GM11168 (cell line): ENCODE measurements at regions not wholly inside any gene's neighbourhood (a gene's known extent, or its start where the extent isn't known, plus 50 kb on each side); places are given as distances from the start of the nearest gene placed in this dataset.
"Not testable (repeated sequence)": the region's sequence is repeated elsewhere in the genome, so short reads cannot be mapped to it uniquely, and the experiment has no call there.

ENCODE experiments used
- in situ Hi-C: fragments of 300-500 bp; cut with MboI; formaldehyde crosslinking; loops from one replicate; pipeline ENCODE4 v1.12.0; 2022; ENCODE audit warnings: low sequenced_read_pairs; ENCODE audit not compliant: unreplicated experiment

DNA sequence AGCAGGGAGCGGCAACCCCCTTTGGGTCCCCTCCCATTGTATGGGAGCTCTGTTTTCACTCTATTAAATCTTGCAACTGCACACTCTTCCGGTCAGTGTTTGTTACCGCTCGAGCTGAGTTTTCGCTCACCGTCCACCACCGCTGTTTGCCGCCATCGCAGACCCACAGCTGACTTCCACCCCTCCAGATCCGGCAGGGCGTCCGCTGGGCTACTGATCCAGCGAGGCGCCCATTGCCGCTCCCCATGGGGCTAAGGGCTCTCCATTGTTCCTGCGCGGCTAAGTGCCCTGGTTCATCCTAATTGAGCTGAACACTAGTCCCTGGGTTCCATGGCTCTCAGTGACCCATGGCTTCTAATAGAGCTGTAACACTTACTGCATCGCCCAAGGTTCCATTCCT is 115.6 kb upstream of the AUTS2 start:
- in situ Hi-C loops, result no loop called here

DNA sequence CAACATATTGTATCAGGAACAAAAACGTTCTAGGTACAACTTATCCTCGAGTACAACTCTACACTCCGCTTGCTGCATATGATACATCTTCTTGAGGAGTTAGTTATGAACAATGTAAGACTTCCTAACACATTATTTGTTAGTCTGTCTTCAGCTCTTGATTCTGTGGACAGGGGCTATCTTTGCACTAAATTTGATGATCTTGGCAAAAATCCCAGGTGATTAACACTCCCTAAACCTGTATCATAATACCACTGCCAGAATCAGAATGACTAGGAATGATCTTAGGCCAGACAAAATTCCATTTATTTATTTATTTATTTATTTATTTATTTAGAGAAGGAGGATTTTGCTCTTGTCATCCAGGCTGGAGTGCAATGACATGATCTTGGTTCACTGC is 108.7 kb upstream of the AUTS2 start:
- in situ Hi-C loops, result no loop called here

DNA sequence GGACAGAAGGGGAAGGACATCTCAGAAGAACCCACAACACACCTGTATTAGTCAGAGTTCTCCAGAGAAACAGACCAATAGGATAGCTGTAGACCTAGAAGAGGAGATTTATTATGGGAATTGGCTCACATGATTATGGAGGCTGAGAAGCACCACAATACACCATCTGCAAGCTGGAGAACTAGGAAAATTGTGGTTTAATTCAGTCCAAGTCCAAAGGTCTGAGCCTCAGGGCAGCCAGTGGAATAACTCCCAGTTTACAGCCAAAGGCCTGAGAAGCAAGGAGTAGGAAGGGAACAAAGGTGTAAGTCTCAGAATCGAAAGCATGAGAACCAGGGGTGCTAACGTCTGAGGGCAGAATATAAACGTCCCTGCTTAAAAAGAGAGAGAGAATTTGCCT is 99.6 kb upstream of the AUTS2 start:
- in situ Hi-C loops, result no loop called here

DNA sequence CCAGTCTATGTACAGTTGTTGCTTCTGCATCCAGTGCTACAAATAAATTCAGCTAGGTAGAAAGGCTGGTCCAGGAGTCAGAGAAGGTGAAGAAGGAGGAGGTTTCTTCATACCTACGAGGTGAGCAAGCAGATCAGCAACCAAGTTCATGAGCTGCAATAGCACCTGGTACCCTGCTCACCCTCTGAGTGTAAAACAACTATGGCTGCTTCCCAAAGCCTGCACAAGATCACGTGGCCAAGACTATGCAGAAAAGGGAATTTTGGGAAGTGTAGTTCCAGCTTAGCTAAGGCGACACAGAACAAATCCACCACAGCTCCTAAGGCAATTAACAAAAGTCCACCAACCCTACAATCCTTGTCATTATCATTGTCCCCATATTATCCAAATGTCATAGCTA is 95.9 kb upstream of the AUTS2 start:
- in situ Hi-C loops, result no loop called here

DNA sequence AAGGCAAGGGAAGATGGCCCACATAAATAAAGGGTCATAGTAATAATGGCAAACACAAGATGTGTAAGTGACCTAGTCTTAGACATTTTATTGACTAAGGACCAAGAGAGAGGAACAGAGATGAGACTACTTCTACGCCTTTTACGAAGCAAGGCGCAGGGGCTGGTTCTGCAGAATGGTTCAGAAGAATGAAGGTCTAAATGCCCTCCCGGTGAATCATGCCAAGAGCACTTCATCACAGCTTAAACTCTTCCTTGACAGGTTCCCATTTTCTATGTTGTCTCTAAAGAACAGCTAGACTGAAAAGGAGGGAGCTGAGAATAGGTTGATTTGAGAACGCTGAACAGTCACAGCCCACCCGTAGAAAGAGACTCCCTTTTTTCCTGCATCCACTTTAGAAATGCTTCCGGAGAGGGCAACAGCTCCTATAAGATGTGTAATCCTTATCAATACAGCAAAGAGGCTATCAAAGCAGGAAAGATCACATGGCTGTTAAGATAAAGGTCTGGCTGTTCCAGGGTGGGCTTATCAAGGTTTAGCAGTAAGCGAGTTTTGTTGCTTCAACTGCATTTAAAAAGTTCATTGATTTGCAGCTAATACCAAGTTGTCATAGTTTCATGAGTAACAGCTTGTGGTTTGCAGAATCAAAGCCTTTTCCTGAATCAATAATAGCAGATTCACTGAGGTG is 93.4 kb upstream of the AUTS2 start:
- in situ Hi-C loops, result no loop called here

DNA sequence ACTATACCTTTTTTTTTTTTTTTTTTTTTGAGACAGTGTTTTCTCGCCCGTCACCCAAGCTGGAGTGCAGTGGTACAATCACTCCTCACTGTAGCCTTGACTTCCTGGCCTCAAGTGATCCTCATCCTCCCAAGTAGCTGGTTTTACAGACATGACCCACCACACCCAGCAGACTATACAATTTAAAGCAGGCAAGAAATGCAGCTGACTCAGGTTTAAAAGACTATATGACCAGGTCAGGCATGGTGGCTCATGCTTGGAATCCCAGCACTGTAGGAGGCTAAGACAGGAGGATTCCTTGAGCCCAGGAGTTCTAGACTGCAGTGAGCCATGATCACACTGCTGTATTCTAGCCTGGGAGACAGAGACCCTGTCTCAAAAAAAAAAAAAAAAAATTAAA is 89.5 kb upstream of the AUTS2 start:
- in situ Hi-C loops, result no loop called here

DNA sequence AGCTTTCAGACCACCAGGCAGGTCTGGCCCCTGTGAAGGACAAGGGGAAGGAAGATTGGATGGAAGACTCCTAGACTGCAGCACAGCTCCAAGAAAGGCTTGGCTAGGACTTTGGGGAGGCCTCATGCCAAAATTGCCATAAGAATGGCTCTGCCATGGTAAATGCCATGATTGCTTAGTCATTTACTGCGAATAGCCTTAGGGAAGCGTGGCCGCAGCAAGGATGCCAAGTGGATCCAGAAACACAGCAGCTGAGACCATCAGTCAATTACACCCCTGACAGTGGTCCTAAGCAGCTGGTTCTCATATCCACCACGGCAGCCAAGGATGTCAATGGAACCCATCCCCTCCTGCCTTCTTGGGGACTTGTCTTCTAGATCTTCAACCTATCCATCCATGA is 88.2 kb upstream of the AUTS2 start:
- in situ Hi-C loops, result no loop called here

DNA sequence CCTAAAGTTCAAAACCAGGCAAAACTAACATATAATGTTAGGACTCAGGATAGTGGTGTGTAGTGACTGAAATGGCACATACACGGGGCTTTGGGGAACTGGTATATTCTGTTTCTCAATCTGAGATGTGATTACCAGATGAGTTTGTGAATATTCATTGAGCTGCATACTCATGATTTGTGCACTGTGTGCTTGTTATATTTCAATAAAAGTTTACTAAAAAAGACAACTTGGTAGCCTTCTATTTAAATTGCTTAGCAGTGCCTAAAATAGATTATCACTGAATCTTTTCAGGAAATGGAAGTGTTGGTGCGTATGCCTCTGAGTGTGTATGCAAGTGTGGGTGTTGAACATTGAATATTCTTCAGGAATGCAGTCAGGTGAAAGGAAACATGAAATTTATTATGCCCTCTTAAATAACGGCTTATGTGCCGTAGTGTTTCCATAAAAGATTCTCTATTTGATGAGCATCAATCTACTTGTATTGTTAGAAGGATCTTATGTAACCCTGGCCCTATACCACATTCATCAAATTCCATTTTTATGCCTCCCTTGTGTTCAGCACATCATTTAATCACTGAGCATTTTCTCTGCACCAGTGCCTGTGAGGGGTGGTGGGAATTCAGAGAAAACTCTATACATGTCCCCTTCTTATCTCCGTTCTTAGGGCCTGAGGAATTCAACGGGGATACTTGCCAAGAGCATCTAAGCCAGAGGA is 82.6 kb upstream of the AUTS2 start:
- in situ Hi-C loops, result no loop called here

DNA sequence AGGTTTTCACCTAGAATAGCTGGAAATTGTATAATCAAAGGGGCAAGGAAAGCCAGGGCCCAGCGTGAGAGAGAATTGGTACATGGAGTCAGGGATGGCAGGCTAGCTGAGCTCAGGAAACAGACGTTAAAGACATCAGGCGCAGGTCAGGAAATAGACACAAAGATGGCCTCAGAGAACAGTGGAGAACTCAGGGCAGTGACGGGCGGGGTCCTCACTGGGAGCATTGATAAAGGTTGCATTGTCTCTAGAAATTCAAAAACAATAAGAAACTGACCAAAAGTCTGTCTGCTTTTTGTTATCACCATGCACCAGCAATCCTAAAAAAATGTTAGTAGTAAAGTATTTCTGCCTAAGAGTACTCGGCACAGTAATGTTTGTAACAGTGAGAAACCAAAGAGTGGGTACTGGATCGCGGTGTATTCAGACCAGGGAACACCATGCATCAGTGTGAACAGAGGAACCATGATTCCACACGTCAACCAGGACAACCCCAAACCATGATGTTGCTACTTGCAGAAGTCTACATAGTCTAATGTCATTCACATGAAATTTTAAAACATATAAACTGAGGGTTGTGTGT is 81.9 kb upstream of the AUTS2 start:
- in situ Hi-C loops, result no loop called here

DNA sequence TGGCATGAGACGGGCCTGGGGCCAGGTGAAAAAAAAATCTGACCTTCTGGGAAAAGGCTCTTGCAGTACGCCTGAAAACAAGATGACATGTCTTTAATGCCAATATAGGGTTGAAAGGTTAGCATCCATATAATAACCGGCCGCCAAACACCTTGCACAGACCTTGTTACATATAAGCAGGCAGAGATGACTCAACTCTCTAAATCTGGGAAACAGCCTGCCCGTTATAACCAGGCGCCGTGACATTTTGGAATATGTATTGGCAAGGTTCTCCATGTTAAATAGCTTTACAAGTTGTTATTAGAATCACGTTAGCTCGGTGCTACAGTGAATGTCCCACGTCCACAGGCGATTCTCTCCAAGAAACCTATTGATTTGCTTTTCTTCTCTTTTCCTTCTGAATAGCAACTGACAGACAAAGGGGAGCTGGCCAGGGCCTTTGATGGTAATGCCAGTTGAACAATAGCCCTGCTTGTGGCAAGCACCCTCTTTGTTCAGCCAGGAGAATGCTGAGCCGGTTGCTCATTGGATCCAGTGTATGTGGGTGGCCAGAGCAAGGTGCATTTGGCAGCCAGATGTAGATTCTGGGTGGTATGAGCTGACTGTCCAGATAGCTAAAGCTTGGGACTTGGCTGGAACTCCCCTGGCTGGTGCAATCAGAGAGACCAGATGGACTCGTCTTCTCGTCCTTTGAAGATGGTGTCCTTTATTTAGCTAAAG is 80.1 kb upstream of the AUTS2 start:
- in situ Hi-C loops, result no loop called here

DNA sequence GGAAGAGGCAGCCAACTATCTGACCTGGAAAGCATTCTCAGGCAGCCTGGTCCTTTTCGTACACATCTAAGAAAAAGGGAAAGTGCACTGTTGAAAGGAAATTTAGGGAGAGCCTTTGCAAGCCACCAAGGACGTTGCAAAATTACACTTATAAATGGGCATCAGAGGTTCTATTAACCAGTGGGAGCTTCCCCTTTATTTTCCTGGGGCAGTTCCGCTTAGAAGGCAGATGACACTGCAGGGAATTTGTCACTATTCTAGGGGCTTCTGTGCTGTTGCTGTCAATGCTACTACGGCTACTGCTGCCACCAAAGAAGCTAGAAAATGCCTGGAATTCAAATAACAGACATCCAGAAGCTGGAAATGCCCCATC is 79.6 kb upstream of the AUTS2 start:
- in situ Hi-C loops, result no loop called here

DNA sequence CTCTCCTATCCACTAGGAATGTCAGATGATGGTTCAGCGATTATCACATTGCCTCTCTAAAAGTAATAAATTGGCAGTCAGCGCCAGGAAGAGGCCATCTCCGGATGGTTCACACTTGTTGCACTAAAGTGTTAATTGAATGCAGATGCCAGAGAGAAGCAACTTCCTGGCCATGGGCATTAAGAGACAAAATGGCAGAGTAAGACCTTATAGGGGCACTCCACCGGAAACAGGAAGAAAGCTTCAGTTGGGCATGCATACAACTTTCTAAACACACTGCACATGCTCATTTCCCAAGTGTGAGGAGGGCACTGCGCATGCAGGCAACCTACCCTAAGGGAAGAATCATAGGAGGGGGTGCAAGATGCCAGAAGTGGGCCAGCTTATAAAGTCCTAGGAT is 71.7 kb upstream of the AUTS2 start:
- in situ Hi-C loops, result no loop called here

DNA sequence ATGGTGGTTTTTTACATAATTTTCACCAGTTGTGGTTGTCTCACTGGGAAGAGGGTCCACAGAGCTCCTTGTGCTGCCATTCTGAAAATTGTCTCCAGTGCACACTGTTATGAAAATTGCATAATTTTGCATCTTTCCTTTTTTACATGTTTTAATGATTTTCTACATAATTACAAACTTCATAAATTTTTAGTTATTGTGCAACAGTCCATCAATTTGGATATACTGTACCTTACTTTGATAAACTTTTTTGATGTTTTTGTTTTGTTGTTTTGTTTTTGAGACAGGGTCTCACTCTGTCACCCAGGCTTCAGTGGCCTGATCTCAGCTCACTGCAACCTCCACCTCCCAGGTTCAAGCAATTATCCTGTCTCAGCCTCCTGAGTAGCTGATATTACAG is 70.6 kb upstream of the AUTS2 start:
- in situ Hi-C loops, result no loop called here

DNA sequence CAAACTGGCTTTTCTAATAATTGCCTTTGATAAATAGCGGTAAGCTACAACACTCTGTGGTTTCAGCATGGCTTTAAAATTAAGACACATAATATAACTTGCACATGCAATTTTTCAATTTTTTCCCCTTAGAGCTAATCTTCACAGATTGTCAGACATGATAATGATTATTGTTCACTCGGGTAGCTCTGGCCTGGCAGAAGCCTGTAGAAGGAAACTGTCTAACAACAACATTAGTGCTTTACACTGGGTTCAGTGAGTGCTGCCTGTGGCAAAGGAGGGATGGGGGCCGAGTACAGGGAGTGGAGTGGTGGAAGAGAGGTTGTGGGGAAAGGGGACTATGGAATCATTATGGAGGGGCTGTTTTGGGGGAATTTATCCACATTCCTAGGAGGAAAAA is 67.2 kb upstream of the AUTS2 start:
- in situ Hi-C loops, result no loop called here

DNA sequence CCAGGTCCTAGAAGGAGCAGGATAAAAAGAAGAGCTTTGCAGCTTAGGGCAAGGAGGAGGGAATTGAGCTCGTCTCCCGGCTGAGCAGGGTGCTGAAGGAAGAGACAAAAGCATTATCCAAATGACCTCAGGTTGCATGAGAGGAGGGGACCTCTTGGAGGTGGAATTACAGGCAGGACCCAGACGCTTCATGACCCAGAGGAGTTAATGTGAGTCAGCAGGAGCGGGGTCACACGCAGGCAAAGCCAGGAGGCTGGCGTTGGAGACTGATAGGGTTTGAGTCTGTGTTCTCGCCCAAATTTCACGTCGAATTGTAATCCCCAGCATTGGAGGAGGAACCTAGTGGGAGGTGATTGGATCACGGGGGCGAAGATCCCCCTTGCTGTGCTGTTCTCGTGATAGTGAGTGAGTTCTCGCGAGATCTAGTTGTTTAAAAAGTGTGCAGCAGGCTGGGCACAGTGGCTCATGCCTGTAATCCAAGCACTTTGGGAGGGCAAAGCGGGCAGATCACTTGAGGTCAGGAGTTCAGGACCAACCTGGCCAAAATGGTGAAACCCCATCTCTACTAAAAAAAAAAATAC is 63.7 kb upstream of the AUTS2 start:
- in situ Hi-C loops, result no loop called here

DNA sequence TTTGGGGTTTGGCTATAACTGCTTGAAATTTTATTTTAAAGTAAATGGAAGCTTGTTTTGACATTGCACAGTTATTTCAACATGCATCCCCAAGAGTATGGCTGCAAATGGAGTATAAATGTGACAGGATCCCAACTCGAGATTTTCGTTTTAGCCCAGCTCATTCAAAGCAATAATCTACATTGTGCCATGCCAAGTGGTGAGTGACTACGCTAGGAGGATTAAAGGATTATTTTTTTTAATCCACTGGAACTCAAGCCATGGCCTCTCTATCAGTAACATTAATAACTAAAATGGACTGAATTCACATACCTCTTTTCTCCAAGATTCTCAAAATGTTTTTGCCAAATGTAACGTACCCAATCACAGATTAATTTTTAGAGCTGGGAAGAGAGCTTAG is 60.6 kb upstream of the AUTS2 start:
- in situ Hi-C loops, result no loop called here

DNA sequence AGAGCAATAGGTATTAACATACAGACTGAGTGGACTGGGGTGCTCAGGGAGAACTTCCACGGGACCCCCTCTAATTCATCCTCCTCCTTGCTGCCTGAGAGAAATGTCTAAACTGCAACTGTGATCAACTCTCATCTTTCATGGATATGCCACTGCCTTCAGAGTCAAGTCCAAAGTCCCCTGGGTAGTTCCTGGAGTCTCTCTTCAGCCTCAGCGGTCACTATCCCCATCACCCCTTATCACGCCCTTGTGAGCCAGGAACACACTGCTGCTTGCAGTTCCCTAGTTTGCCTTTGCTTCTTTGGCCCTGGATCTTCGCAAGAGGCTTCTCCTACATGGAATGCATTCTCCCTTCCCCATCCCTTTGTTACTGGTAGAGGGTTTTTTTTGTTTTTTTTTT is 58.7 kb upstream of the AUTS2 start:
- in situ Hi-C loops, result no loop called here

DNA sequence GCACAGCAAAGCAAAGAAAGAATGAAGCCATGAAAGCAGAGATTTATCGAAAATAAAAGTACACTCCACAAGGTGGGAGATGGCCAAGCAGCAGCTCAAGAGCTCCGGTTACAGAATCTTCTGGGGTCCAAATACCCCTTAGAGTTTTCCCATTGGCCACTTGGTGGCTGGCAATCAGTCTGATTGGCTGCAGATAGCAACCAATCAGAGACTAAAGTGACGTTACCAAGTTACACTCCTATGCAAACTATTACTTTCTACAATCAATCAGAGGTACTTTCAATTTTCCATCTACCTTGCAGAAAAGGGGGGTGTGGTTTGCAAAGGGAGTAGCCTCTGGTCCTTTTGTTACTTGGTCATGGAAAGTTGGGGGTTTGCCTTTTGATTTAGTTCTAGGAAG is 58.0 kb upstream of the AUTS2 start:
- in situ Hi-C loops, result no loop called here

DNA sequence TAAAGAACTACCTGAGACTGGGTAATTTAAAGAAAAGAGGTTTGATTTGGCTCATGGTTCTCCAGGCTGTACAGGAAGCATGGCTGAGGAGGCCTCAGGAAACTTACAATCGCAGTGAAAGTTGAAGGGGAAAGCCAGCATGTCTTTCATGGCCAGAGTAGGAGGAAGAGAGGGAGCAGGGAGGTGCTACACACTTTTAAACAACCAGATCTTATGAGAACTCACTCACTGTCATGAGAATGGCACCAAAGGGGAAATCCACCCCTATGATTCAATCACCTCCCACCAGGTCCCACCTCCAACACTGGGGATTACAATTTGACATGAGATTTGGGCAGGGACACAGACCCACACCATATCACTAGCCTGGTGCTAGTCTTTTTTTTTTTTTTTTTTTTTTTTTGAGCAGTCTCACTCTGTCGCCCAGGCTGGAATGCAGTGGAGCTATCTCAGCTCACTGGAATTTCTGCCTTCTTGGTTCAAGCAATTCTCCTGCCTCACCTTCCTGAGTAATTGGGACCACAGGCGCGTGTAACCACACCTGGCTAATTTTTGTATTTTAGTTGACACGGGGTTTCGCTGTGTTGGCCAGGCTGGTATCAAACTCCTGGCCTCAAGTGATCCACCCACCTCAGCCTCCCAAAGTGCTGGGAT is 56.4 kb upstream of the AUTS2 start:
- in situ Hi-C loops, result not testable (repeated sequence)

DNA sequence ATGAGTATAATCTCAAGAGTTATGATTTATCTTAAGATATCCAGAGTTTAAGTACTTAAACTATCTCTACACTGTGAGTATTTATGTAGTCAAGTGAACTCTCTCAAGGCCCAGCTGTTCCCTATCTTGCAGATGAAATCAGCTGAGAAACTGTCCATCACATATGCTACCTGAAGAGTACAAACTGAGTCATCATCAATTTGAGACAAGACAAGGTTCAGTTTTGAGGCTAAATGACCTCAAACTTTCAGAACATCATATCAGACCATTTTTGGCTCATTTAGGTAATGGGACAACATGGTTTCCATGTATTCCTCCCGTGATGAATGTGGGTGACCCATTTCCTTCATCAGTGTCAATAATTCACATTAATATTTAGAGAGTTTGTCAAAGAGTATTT is 53.1 kb upstream of the AUTS2 start:
- in situ Hi-C loops, result no loop called here
